Suppressor macrophage treated with lipopolysaccharide for 1 hour (primary cell): ENCODE measurements at regions not wholly inside any gene's neighbourhood (a gene's known extent, or its start where the extent isn't known, plus 50 kb on each side); places are given as distances from the start of the nearest gene placed in this dataset.
A peak's percentile ranks its signal among the peaks of the same experiment; 100 is the strongest.
"Not testable (repeated sequence)": the region's sequence is repeated elsewhere in the genome, so short reads cannot be mapped to it uniquely, and the experiment has no call there.

ENCODE experiments used
- DNase-seq, 3 donors: peaks; one replicate each; pipeline ENCODE4 v3.0.0-alpha.2; 2020 to 2022

DNA sequence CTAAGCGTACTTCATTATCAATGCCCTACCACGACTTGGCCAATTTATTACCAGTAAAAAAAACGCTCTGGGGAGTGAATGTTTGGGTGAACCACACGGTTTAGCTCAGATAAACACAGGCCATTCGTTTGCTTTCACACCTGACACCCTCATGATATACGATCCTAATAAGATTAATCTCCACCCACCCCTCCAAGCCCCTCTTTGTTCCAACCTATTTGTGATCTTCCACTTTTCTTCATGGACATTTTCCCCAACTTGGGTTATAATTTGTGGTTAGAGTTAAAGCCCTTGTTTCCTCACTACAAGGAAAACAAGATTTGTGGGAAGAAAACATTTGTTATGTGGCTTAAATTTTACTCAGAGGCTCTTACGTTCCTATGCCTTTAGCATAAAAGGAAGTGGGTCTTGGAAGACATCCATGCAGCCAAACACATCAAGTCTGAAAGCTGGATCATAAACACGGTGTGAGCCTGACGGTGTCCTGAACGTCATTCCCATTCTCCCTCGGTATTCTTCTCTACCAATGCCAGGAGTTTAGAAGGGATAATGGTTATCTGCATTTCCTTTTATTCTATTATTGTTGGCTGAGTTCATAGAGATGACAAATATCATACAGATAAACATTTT is 518.9 kb downstream of the NR2F2 start:
- no peak for DNase-seq

DNA sequence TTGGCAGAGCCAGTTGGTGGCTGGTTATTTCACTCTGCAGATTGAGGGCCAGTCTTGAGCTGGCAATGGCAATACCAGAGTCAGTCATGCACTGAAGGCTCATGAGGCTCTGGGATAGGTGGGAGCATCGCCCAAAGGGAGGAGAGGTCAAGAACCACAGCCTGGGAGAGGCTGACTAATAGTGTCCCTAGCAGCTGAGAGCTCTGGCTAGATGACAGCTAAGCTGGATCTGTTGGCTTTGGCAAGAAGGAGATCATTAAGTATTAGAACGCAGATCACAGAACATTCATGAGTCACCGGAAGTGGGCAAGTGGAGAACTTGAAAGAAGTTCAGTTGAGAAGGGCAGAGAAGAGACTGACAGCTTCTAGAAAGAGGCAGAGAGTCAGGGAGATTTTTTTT is 521.1 kb downstream of the NR2F2 start:
- DNase-seq, result no peak

DNA sequence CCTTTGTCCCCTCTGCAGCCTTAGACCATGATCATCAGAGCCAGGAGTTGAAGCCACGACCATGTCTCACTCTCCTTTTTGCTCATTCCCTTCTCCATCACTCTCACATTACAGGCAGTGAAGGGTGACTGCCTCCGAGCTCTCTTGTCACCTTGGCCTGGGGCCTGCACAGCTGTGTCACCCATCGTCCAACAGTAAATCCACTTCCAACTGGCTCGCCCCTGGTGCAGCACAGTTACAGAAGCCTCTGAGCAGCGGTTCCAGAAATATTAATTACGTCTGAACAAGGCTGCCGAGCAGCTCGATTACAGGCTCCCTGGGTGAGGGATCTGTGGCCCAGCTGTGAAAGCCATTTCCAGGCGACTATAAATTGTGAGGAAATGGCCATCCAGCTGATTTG is 528.2 kb downstream of the NR2F2 start:
- no peak for DNase-seq

GRCh38 chr15:96860741-96861140 is 530.2 kb downstream of the NR2F2 start:
- no peak for DNase-seq

DNA sequence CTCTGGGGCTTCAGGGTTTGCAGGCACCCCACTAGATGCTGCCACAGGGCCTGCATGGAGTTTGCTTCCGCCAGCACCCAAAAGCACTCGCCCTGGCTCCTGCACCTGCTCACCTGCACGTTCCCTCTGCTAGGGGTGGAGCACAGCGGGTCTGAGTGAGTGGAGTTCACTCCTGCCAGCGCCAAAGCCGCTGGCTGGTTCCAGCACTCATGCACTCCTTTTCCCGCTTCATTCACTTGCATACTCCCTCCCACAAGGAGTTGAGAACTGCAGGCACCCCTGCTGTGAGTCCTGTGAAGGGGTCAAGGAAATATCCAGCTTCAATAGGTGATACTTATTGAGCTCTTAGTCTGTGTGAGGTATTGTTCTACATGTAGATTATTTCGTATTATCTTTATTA is 537.5 kb downstream of the NR2F2 start:
- DNase-seq, result no peak

DNA sequence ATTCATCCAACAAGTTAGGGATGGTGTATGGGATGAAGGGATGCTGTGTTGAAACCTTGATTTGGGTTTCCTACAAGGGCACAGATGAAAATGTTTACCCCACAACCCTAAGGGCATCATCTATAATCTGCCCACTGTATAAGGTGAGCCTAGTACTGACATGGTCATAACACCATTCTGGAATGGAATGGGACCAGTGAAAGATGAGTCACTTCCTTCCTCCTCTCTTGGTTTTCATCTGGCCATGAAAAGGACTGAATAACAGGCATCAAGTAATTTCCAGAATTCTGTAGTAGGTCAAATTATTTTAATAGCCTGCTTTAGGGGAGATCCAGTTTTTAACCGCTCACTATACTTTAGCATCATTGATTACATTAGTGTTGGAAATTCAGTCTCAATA is 538.6 kb downstream of the NR2F2 start:
- no peak for DNase-seq

GRCh38 chr15:96869790-96870189 is 539.3 kb downstream of the NR2F2 start:
- DNase-seq, result no peak

DNA sequence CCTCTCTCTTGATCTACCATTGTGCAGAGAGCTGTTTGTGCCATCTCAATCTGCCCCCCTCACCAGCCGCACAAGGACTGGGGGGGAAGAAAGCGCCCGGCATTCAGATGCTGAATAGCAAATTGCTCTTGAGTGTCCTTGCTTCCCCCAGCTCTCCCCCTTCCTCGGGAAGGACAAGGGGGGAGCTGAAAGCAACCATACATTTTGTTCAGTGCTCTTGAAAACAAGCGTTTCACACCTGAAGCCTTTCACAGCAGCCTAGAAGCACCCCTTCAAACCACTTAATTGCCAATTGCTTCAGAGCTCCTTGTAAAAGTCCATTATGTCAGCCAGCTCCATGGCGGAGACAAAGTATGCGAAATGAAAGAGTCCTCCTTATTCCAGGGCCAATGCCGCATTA is 540.1 kb downstream of the NR2F2 start:
- no peak for DNase-seq

DNA sequence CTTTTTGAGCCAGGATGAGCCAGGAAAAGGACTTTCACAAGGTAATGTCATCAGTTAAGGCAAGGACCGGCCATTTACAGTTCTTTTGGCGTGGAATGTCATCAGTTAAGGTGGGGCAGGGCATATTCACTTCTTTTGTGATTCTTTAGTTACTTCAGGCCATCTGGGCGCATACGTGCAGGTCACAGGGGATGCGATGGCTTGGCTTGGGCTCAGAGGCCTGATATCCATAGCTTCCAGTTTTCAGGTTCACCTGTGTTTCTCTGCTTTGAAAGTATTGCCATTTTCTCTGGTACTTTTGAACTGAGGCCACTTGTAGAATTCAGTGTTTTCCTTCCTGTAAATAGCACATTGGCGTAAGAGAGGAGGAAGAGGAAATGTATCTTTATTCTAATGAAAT is 546.9 kb downstream of the NR2F2 start:
- DNase-seq, result not testable (repeated sequence)

- no peak for DNase-seq
These were observed 547.6 kb downstream of the NR2F2 start for GRCh38 chr15:96878129-96878528.

- no peak for DNase-seq
These were observed 551.7 kb downstream of the NR2F2 start for GRCh38 chr15:96882121-96882772.

GRCh38 chr15:96887730-96888129 is 557.2 kb downstream of the NR2F2 start:
- DNase-seq, result peak in 1 of 3 donors; percentile 16

GRCh38 chr15:96888764-96889163 is 558.3 kb downstream of the NR2F2 start:
- peak in 1 of 3 donors; percentile 16 for DNase-seq

DNA sequence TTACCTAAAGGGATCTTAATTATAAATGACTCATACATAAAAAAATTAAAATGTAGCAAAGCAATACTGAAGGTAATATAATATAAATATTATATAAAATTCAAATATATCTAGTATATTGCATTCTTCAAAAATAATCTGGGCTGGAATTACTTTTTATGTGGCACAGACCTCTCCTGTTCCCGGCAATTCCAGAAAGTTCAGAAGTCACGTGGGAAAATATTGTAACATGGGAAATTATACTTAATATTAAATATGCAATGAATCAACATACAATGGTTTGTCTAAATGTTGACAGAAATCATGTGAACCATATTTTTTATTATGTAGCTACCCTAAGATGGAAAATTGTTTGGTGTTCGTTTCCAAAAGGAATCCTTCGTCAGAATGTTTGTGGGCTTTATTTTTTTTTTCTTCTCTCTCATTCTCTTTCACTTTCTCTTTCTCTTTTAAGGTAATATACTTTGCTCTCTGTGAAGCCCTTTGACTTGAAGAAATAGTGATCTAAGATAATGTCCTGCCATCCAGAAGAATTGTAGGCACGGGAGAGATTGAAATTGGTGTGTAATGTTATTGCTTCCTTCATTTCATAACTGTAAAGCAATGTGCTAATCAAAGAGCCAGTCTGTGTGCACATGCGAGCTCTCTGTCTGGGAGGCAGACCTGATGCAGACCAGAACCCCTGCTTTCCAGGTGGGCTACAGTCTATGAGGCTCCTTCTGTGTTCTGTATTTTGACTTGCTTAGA is 559.4 kb downstream of the NR2F2 start:
- peak in 1 of 3 donors; percentile 11 for DNase-seq

DNA sequence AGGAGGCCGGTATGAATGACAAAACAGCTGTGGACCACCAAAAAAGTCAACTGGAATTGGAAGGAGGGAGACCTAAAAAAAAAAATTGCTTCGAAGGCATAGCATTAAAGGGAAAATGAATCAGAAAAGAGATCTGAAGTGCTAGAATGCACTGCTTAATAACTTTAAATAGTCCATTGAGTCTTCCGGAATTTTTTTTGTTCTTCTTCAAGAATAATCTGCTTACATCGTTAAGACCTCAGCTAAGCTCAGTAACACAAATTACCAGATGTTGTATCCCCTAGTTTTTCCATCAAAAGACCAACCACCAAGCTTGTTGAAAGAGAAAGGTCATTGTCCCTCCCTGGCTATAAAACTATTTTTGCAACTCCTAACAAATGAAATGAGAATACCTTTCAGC is 560.5 kb downstream of the NR2F2 start:
- no peak for DNase-seq

GRCh38 chr15:96893159-96893906 is 562.8 kb downstream of the NR2F2 start:
- DNase-seq, result peak in 2 of 3 donors; percentile 6 to 13

- no peak for DNase-seq
These were observed 564.2 kb downstream of the NR2F2 start for GRCh38 chr15:96894659-96895058.

DNA sequence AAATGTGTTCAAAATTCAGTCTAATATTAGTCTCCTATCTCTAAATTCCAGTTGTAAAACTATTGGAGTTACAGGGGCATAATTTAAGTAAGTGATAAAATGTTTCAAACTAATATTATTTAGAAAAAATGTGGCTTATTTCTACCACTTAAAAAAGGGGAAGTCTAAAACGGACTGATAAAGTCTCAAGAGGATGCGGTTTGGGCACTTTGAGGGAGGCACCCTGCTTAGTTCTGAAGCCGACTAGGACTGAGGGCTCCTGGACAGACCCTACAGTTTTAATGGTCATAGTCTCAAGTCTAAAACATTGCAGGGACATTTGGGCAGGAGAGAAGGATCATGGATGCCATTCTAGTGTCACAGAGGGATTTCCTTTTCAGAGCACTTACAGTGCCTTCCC is 566.3 kb downstream of the NR2F2 start:
- no peak for DNase-seq

DNA sequence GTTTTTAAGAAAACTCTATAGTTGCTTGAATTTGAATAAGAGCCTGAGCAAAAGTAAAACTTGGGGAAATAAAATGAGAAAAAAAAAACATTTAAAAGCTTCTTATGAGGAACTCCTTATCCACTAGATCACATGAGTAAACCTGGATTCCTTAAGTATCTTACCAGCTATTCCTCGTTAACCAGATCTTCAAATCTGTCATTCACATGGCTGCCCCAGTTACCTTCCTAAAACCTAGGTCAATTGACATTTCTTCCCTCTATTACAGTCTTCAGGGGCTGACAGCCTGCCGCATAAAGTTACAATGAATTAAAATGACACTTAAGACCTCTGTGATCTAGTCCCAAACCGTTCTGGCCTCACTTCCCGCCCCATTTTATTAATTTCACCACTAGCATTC is 583.6 kb downstream of the NR2F2 start:
- no peak for DNase-seq

DNA sequence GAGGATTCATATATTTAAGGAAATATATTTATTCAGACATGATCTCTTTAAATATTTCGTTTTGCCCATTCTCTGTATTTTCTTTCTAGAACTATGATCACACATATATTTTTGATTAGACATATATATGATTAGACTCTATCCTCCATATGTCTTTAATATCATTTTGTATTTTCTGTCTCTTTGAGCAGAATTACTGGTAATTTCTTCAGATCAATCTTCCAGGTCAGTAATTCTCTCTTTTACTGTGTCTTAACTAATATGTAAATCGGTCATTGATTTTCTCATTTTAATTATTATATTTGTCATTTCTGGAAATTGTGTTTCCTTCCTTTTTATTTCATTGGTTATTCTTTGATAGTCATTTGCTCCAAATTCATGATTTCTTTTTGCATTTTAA is 586.2 kb downstream of the NR2F2 start:
- no peak for DNase-seq

DNA sequence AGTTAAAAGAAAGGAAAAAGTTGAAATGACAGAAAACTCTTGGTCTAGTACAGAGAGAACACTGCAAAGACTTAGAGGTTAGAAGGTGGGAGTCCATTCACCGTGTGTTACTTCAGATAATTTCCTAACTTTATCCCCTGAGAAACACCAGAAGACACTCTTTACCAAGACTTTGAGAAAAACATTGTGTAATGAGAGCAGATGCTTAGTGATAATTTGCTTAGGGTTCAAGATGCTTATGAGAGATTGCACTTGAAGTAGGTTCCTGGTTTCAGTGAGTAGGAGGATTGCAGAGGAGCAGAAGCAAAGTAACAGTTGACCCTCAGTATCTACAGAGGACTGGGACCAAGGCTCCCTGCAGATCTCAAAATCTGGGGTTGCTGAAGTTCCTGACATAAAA is 594.1 kb downstream of the NR2F2 start:
- peak in 1 of 3 donors; percentile 9 for DNase-seq

DNA sequence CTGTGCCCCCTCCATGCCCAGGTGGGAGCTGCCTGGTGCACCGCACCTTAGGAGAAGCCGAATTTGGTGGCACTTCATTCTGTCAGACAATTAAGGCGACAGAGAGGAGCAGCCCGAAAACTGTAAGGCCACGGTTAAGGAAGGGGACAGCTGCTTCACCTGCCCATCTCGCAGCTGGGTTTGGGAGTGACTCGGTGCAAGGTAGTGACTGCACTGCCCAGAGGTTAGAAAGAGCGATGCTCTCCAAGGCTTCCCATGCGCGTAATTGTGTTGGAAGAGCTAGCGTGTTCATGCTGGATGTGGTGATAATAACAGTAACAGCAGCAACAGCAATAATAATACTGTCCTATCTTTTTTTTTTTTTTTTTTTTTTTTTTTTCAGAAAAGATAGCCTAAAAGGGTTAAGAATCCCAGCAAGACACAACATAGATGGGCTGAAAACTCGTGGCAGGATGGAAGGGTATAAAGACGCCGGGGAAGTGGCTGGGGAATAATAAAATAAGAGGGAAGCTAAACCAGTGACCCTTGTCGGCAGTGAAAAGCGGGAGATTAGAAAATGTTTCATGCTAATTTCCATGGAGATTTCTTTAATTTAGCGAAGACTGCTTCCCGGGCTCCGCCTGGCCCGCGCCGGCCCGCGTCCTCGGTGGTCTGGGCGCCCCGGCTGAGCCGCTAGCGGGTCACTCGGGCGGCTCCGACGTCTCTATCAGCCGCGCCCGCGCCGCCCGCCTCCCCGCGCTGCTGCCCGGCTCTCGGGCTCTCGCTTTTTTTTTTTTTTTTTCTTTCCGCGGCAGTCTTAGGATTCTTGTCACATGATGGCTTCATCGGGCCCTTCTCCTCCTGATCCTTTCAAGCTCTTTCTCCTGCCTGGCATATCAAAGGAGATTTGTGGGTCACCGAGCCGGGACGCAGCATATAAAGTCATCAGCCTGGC is 617.1 kb downstream of the NR2F2 start:
- no peak for DNase-seq
